Large intestine (tissue), 3 donors: ENCODE measurements at regions not wholly inside any gene's neighbourhood (a gene's known extent, or its start where the extent isn't known, plus 50 kb on each side); places are given as distances from the start of the nearest gene placed in this dataset.

ENCODE experiments used
- DNase-seq, 2 donors: peaks; one replicate each; pipeline versions ENCODE4 v3.0.0 to v3.0.0-alpha.2; 2013
- H3K27ac ChIP-seq: one replicate; pipeline ENCODE4 v1.5.1; 2013; ENCODE audit warnings: low read length
- H3K27me3 ChIP-seq: 2 replicates; pipeline ENCODE4 v1.6.1; 2013; ENCODE audit warnings: low read length; ENCODE audit not compliant: control insufficient read depth, insufficient read depth
- H3K36me3 ChIP-seq: 2 replicates; pipeline ENCODE4 v1.6.1; 2013; ENCODE audit warnings: low read length; ENCODE audit not compliant: control insufficient read depth, insufficient read depth
- H3K4me1 ChIP-seq: one replicate; pipeline ENCODE4 v1.6.1; 2013; ENCODE audit warnings: low read length; ENCODE audit not compliant: control insufficient read depth, insufficient read depth
- H3K4me3 ChIP-seq: one replicate; pipeline ENCODE4 v1.5.1; 2013; ENCODE audit warnings: low read length
- H3K9me3 ChIP-seq: one replicate; pipeline ENCODE4 v1.6.1; 2013; ENCODE audit warnings: mild to moderate bottlenecking, low read depth, low read length, moderate library complexity; ENCODE audit not compliant: control insufficient read depth
- WGBS: methylation state at CpG from one replicate; pipeline ENCODE4 v1.1.5; 2013; ENCODE audit warnings: low lambda C conversion rate; ENCODE audit not compliant: insufficient coverage; 5-methylcytosine and 5-hydroxymethylcytosine counted together

GRCh38 chr11:108994887-108995286 lies 330.0 kb downstream of the DDX10 start:
- H3K27me3 ChIP-seq: no peaks in the 10 kb centered on the region
- H3K4me3 ChIP-seq: no peak overlapping the region

GRCh38 chr11:108997826-108998225 lies 333.0 kb downstream of the DDX10 start:
- Histone ChIP-seq H3K9me3 (no peaks in the 10 kb centered on the region), H3K4me3 (no peak overlapping the region), H3K27me3 (no peaks in the 10 kb centered on the region), H3K4me1 (no peaks in the 10 kb centered on the region), H3K36me3 (no peaks in the 10 kb centered on the region), H3K27ac (no peak overlapping the region)
- DNase-seq: no peak

More at GRCh38 chr11:108994887-108995286, 330.0 kb downstream of the DDX10 start:
- Histone ChIP-seq H3K9me3 (no peaks in the 10 kb centered on the region), H3K4me1 (no peaks in the 10 kb centered on the region), H3K36me3 (no peaks in the 10 kb centered on the region), H3K27ac (no peak overlapping the region)
- DNase-seq: no peak
- WGBS: no CpG with 5 or more reads among the region's 1 CpG

GRCh38 chr11:109000531-109000930 lies 335.7 kb downstream of the DDX10 start:
- no peaks in the 10 kb centered on the region for H3K27me3 ChIP-seq
- no peaks in the 10 kb centered on the region for H3K9me3 ChIP-seq
- H3K36me3 ChIP-seq: no peaks in the 10 kb centered on the region
- no peaks in the 10 kb centered on the region for H3K4me1 ChIP-seq
- no peak overlapping the region for H3K4me3 ChIP-seq
- no peak for DNase-seq
- no CpG with 5 or more reads among the region's 1 CpG for WGBS
- no peak overlapping the region for H3K27ac ChIP-seq

- H3K9me3 ChIP-seq: no peaks in the 10 kb centered on the region
- no peaks in the 10 kb centered on the region for H3K4me1 ChIP-seq
- H3K27me3 ChIP-seq: no peaks in the 10 kb centered on the region
- no peaks in the 10 kb centered on the region for H3K36me3 ChIP-seq
- H3K4me3 ChIP-seq: no peak overlapping the region
- no peak for DNase-seq
- no peak overlapping the region for H3K27ac ChIP-seq
Observed at GRCh38 chr11:109001585-109001984, 336.7 kb downstream of the DDX10 start.

- H3K9me3 ChIP-seq: no peaks in the 10 kb centered on the region
- no peaks in the 10 kb centered on the region for H3K4me1 ChIP-seq
- H3K27ac ChIP-seq: no peak overlapping the region
- H3K4me3 ChIP-seq: no peak overlapping the region
- DNase-seq: no peak
- H3K36me3 ChIP-seq: no peaks in the 10 kb centered on the region
- H3K27me3 ChIP-seq: no peaks in the 10 kb centered on the region
- no CpG with 5 or more reads among the region's 4 CpGs for WGBS
Observed at GRCh38 chr11:109012991-109013390, 348.1 kb downstream of the DDX10 start.

- 92% methylated on average over 4 of the region's 5 CpGs for WGBS
Observed at GRCh38 chr11:109015283-109015682, 350.4 kb downstream of the DDX10 start.

GRCh38 chr11:109016724-109017123 lies 351.9 kb downstream of the DDX10 start:
- H3K27me3 ChIP-seq: no peaks in the 10 kb centered on the region
- H3K36me3 ChIP-seq: no peaks in the 10 kb centered on the region
- no peak overlapping the region for H3K27ac ChIP-seq
- no peaks in the 10 kb centered on the region for H3K4me1 ChIP-seq
- WGBS: no CpG with 5 or more reads among the region's 1 CpG
- H3K9me3 ChIP-seq: no peaks in the 10 kb centered on the region
- no peak for DNase-seq
- H3K4me3 ChIP-seq: no peak overlapping the region

More at GRCh38 chr11:109015283-109015682, 350.4 kb downstream of the DDX10 start:
- H3K9me3 ChIP-seq: no peaks in the 10 kb centered on the region
- H3K27ac ChIP-seq: no peak overlapping the region
- no peaks in the 10 kb centered on the region for H3K36me3 ChIP-seq
- no peaks in the 10 kb centered on the region for H3K27me3 ChIP-seq
- H3K4me1 ChIP-seq: no peaks in the 10 kb centered on the region
- H3K4me3 ChIP-seq: no peak overlapping the region
- no peak for DNase-seq

GRCh38 chr11:109017489-109017888 lies 352.6 kb downstream of the DDX10 start:
- 100% methylated on average over 1 of the region's 6 CpGs for WGBS
- H3K36me3 ChIP-seq: no peaks in the 10 kb centered on the region
- no peak overlapping the region for H3K4me3 ChIP-seq
- no peaks in the 10 kb centered on the region for H3K27me3 ChIP-seq
- H3K4me1 ChIP-seq: no peaks in the 10 kb centered on the region
- DNase-seq: no peak
- no peak overlapping the region for H3K27ac ChIP-seq
- H3K9me3 ChIP-seq: no peaks in the 10 kb centered on the region

GRCh38 chr11:109018639-109019038 lies 353.8 kb downstream of the DDX10 start:
- Histone ChIP-seq H3K4me1 (no peaks in the 10 kb centered on the region), H3K9me3 (no peaks in the 10 kb centered on the region), H3K36me3 (no peaks in the 10 kb centered on the region), H3K27ac (no peak overlapping the region), H3K4me3 (no peak overlapping the region), H3K27me3 (no peaks in the 10 kb centered on the region)
- 100% methylated on average over 1 of the region's 3 CpGs for WGBS
- DNase-seq: no peak

- Histone ChIP-seq H3K36me3 (no peaks in the 10 kb centered on the region), H3K9me3 (no peaks in the 10 kb centered on the region), H3K4me1 (no peaks in the 10 kb centered on the region), H3K27me3 (no peaks in the 10 kb centered on the region), H3K27ac (no peak overlapping the region), H3K4me3 (no peak overlapping the region)
- WGBS: no CpG with 5 or more reads among the region's 7 CpGs
- no peak for DNase-seq
Observed at GRCh38 chr11:109019342-109019936, 354.6 kb downstream of the DDX10 start.

GRCh38 chr11:109023036-109023435 lies 358.2 kb downstream of the DDX10 start:
- H3K4me1 ChIP-seq: no peaks in the 10 kb centered on the region
- no peaks in the 10 kb centered on the region for H3K9me3 ChIP-seq
- H3K27ac ChIP-seq: no peak overlapping the region
- no peak overlapping the region for H3K4me3 ChIP-seq
- WGBS: 100% methylated on average over 1 of the region's 2 CpGs
- no peaks in the 10 kb centered on the region for H3K36me3 ChIP-seq
- no peaks in the 10 kb centered on the region for H3K27me3 ChIP-seq
- no peak for DNase-seq
